ENCODE measurements at regions not wholly inside any gene's neighbourhood (a gene's known extent, or its start where the extent isn't known, plus 50 kb on each side); places are given as distances from the start of the nearest gene placed in this dataset.

- Histone ChIP-seq H3K4ac (replicated peaks; ENCODE audit: insufficient read length, low read depth, low read length) (no peak overlapping the region), H3K9me3 (ENCODE audit: insufficient read depth in 2 of 2, low read depth in 1 of 2, low read length in 1 of 2) (no peaks in the 10 kb centered on the region), H2AK5ac (ENCODE audit: low read depth, low read length) (no peak overlapping the region), H2BK20ac (ENCODE audit: low read length) (no peak overlapping the region), H4K20me1 (replicated peaks in 1 of 2; ENCODE audit: control insufficient read depth in 1 of 2, insufficient read depth in 2 of 2, low read length in 2 of 2) (no peaks in the 10 kb centered on the region), H4K5ac (ENCODE audit: insufficient read length, low read depth, low read length) (no peak overlapping the region), H3K14ac (ENCODE audit: insufficient read length) (no peak overlapping the region), H2BK12ac (ENCODE audit: low read depth, low read length) (no peak overlapping the region), H3K27me3 (replicated peaks in 1 of 4; ENCODE audit: control insufficient read depth in 3 of 4, extremely low read depth in 1 of 4, insufficient read depth in 3 of 4, low read length in 3 of 4) (no peaks in the 10 kb centered on the region), H3K56ac (replicated peaks; ENCODE audit: insufficient read length, low read depth, low read length) (no peak overlapping the region), H4K8ac (ENCODE audit: extremely low read depth, insufficient read depth, low read length) (no peak overlapping the region), H3K79me1 (ENCODE audit: low read depth, low read length) (no peaks in the 10 kb centered on the region), H3K36me3 (ENCODE audit: control insufficient read depth in 2 of 4, insufficient read depth in 4 of 4, low read length in 3 of 4) (peaks cover 0 to 12% (median 0%) of the 10 kb centered on the region in 4 experiments; a peak in 3 of 8 replicates), H2BK5ac (ENCODE audit: low read depth, low read length) (no peak overlapping the region), H3K23ac (ENCODE audit: insufficient read length) (no peak overlapping the region), H3K4me3 (ENCODE audit: extremely low read depth in 1 of 4, insufficient read depth in 2 of 4, low read depth in 3 of 4, low read length in 4 of 4) (no peak overlapping the region), H3K79me2 (ENCODE audit: control insufficient read depth in 1 of 2, insufficient read depth in 2 of 2, low read length in 2 of 2) (no peaks in the 10 kb centered on the region), H3K27ac (ENCODE audit: low read depth, low read length) (no peak overlapping the region), H3K4me1 (replicated peaks in 1 of 4; ENCODE audit: control insufficient read depth in 3 of 4, insufficient read depth in 4 of 4, low read length in 3 of 4) (peaks cover 2 to 7% (median 5%) of the 10 kb centered on the region in 4 experiments; a peak in 6 of 7 replicates), H3K23me2 (ENCODE audit: low read depth, low read length) (no peaks in the 10 kb centered on the region), H2BK120ac (replicated peaks; ENCODE audit: low read depth, low read length) (no peak overlapping the region), H3K18ac (ENCODE audit: extremely low read depth, low read length) (no peak overlapping the region), H4K91ac (replicated peaks; ENCODE audit: insufficient read length, low read length) (no peak overlapping the region), H2AFZ (ENCODE audit: low read length) (no peak overlapping the region), H2BK15ac (ENCODE audit: low read length) (no peak overlapping the region), H3K4me2 (ENCODE audit: insufficient read depth in 1 of 2, low read depth in 2 of 2, low read length in 2 of 2) (no peak overlapping the region), H3K9ac (replicated peaks in 1 of 4; ENCODE audit: extremely low read depth in 1 of 4, low read depth in 3 of 4, low read length in 3 of 4) (no peak overlapping the region)
- FAIRE-seq (no peak), DNase-seq (ENCODE audit: low read depth in 1 of 2, low spot score in 2 of 2) (no peak)
- TF ChIP-seq E2F6 (IDR thresholded peaks at IDR 0.05) = no peak
- TF ChIP-seq JUND (IDR thresholded peaks at IDR 0.05; ENCODE audit: low read length) = no peak
- POLR2A ChIA-PET (ENCODE audit: partially characterized antibody) = no interaction called here
- WGBS, 2 experiments (ENCODE audit: extremely low coverage in 1 of 2, insufficient coverage in 1 of 2, insufficient read length in 1 of 2, insufficient replicate concordance in 2 of 2, low coverage in 1 of 2, low lambda C conversion rate in 2 of 2, missing lambda C conversion rate in 1 of 2) = 89% methylated on average over 2 of the region's 2 CpGs; no CpG with 5 or more reads in 1 of the 2 experiments
- CTCF ChIA-PET (ENCODE audit: partially characterized antibody) = no interaction called here
Measured at GRCh38 chr3:63126530-63126929, 151.6 kb upstream of the SYNPR start.
